ENCODE measurements at regions not wholly inside any gene's neighbourhood (a gene's known extent, or its start where the extent isn't known, plus 50 kb on each side); places are given as distances from the start of the nearest gene placed in this dataset.

- TF ChIP-seq POLR2AphosphoS5 (IDR thresholded peaks at IDR 0.05; ENCODE audit: borderline replicate concordance, low read depth, low read length) (no peak), EZH2 (IDR thresholded peaks at IDR 0.05) (no peak)
These were observed 176.6 kb downstream of the BACH1 start for GRCh38 chr21:29475329-29475728.

All from SK-N-MC (cell line).